ENCODE measurements at regions not wholly inside any gene's neighbourhood (a gene's known extent, or its start where the extent isn't known, plus 50 kb on each side); places are given as distances from the start of the nearest gene placed in this dataset.

DNA sequence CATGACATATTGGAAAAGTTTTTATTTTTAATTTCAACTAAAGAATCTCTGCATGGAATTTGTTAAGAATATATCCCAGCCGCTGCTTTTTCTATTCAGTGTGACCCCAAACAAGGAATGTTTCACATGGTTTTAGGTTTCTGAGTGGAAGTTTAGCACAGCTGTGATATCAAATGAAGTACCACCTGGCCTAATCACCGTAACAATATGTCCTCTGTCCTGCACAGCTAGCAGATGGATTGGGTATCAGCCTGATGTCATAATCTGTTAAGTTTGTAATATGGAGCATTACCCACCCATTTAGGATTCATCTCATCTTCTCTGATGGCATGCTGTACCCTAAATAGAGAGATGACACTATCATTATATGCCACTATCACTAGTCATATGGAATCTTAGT lies 963.7 kb upstream of the ADGRL2 start:
- TF ChIP-seq, protein P1, sequence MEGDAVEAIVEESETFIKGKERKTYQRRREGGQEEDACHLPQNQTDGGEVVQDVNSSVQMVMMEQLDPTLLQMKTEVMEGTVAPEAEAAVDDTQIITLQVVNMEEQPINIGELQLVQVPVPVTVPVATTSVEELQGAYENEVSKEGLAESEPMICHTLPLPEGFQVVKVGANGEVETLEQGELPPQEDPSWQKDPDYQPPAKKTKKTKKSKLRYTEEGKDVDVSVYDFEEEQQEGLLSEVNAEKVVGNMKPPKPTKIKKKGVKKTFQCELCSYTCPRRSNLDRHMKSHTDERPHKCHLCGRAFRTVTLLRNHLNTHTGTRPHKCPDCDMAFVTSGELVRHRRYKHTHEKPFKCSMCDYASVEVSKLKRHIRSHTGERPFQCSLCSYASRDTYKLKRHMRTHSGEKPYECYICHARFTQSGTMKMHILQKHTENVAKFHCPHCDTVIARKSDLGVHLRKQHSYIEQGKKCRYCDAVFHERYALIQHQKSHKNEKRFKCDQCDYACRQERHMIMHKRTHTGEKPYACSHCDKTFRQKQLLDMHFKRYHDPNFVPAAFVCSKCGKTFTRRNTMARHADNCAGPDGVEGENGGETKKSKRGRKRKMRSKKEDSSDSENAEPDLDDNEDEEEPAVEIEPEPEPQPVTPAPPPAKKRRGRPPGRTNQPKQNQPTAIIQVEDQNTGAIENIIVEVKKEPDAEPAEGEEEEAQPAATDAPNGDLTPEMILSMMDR (IDR thresholded peaks at IDR 0.05; ENCODE audit: borderline replicate concordance, extremely low read depth, insufficient read depth): no peak
- Histone ChIP-seq H3K27me3 (ENCODE audit: control insufficient read depth, insufficient read depth, low read length) (no peaks in the 10 kb centered on the region), H3K9me3 (ENCODE audit: control insufficient read depth in 2 of 3, insufficient read depth in 1 of 3, low read length in 3 of 3) (peaks cover 0 to 5% (median 0%) of the 10 kb centered on the region in 3 donors), H3K36me3 (ENCODE audit: control insufficient read depth in 2 of 3, insufficient read depth in 3 of 3, low read length in 3 of 3) (no peaks in the 10 kb centered on the region), H3K4me3 (ENCODE audit: low read length in 3 of 3) (no peak overlapping the region), H3K4me1 (ENCODE audit: control insufficient read depth in 2 of 3, insufficient read depth in 2 of 3, low read depth in 1 of 3, low read length in 3 of 3) (no peaks in the 10 kb centered on the region), H3K9ac (ENCODE audit: low read length in 3 of 3) (no peak overlapping the region), H3K27ac (ENCODE audit: low read depth in 2 of 2, low read length in 2 of 2) (no peak overlapping the region)
- intact Hi-C loops (cut with DNase I): no loop called here
- FAIRE-seq: no peak
- DNase-seq: no peak

DNA sequence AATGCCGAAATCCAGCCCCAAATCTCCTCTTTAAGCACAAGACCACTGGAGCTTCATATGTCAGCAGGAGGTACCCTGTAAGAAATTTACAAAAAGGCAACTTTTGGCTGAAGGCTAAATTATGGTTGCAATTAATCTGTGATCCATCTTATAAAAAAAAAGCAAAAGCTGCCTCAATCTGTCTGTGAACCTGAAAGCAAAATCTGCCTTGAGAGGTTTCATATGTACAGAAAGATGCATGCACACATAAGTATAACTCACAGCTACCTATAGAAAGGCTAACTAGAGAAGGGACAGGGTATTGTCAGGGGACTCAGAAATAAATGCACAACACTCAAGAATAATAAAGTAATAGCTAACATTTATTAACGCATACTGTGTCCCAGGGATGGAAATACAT lies 964.2 kb upstream of the ADGRL2 start:
- Histone ChIP-seq H3K9ac (ENCODE audit: low read length in 3 of 3) (no peak overlapping the region), H3K4me3 (ENCODE audit: low read length in 3 of 3) (no peak overlapping the region), H3K27me3 (ENCODE audit: control insufficient read depth, insufficient read depth, low read length) (no peaks in the 10 kb centered on the region), H3K36me3 (ENCODE audit: control insufficient read depth in 2 of 3, insufficient read depth in 3 of 3, low read length in 3 of 3) (no peaks in the 10 kb centered on the region), H3K4me1 (ENCODE audit: control insufficient read depth in 2 of 3, insufficient read depth in 2 of 3, low read depth in 1 of 3, low read length in 3 of 3) (no peaks in the 10 kb centered on the region), H3K27ac (ENCODE audit: low read depth in 2 of 2, low read length in 2 of 2) (no peak overlapping the region), H3K9me3 (ENCODE audit: control insufficient read depth in 2 of 3, insufficient read depth in 1 of 3, low read length in 3 of 3) (peaks cover 0 to 5% (median 0%) of the 10 kb centered on the region in 3 donors)
- DNase-seq (no peak), FAIRE-seq (no peak)
- intact Hi-C loops (cut with DNase I): no loop called here
- TF ChIP-seq, protein P1 (IDR thresholded peaks at IDR 0.05; ENCODE audit: borderline replicate concordance, extremely low read depth, insufficient read depth): no peak

DNA sequence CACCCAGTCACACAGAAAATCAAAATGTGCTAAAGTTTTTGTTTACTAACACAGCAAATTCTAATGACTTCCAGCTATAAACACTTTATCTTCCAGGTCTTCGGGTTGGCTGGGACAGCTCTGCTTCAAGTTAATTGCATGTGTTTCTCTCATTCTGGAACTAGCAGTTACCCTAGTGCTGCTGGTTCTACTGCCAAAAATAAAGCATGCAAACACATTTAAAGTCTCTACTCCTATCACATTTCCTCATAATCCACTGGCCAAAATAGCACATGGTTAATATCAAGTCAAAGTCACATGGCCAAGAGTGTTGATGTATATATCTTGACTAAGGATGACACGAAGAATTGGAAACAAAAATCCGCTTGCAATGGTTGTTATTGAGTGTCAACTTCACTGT lies 973.1 kb upstream of the ADGRL2 start:
- Histone ChIP-seq H3K36me3 (ENCODE audit: control insufficient read depth in 2 of 3, insufficient read depth in 3 of 3, low read length in 3 of 3) (no peaks in the 10 kb centered on the region), H3K4me3 (ENCODE audit: low read length in 3 of 3) (no peak overlapping the region), H3K9ac (ENCODE audit: low read length in 3 of 3) (no peak overlapping the region), H3K4me1 (ENCODE audit: control insufficient read depth in 2 of 3, insufficient read depth in 2 of 3, low read depth in 1 of 3, low read length in 3 of 3) (no peaks in the 10 kb centered on the region), H3K9me3 (ENCODE audit: control insufficient read depth in 2 of 3, insufficient read depth in 1 of 3, low read length in 3 of 3) (no peaks in the 10 kb centered on the region), H3K27ac (ENCODE audit: low read depth in 2 of 2, low read length in 2 of 2) (no peak overlapping the region), H3K27me3 (ENCODE audit: control insufficient read depth, insufficient read depth, low read length) (no peaks in the 10 kb centered on the region)
- FAIRE-seq (no peak), DNase-seq (peak in 1 of 5 donors; percentile 7)
- intact Hi-C loops (cut with DNase I): no loop called here
- TF ChIP-seq, protein P1 (IDR thresholded peaks at IDR 0.05; ENCODE audit: borderline replicate concordance, extremely low read depth, insufficient read depth): no peak

DNA sequence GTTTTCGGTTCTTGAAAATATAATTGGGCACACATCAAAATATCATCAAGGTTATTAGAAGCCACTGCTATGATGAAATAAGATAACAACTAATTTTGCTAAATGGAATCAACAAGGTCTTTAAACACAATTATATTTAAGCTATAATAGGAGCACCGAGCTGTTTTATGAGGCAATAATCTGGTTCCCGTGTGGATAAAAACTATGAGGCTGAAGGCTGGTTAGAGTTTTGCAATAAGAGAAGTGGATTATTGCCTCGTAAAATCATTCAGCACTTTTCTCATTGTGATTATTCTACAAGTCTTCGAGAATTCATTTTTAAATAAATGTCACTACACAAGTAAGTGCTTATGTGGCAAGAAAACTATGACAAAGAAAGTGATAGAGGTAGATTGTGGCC lies 975.7 kb upstream of the ADGRL2 start:
- H3K9ac ChIP-seq (ENCODE audit: low read length in 3 of 3): no peak overlapping the region
- H3K27me3 ChIP-seq (ENCODE audit: control insufficient read depth, insufficient read depth, low read length): no peaks in the 10 kb centered on the region
- H3K4me1 ChIP-seq (ENCODE audit: control insufficient read depth in 2 of 3, insufficient read depth in 2 of 3, low read depth in 1 of 3, low read length in 3 of 3): no peaks in the 10 kb centered on the region
- no peaks in the 10 kb centered on the region for H3K36me3 ChIP-seq (ENCODE audit: control insufficient read depth in 2 of 3, insufficient read depth in 3 of 3, low read length in 3 of 3)
- TF ChIP-seq, protein P1 (IDR thresholded peaks at IDR 0.05; ENCODE audit: borderline replicate concordance, extremely low read depth, insufficient read depth): no peak
- H3K4me3 ChIP-seq (ENCODE audit: low read length in 3 of 3): no peak overlapping the region
- FAIRE-seq (no peak), DNase-seq (no peak)
- H3K9me3 ChIP-seq (ENCODE audit: control insufficient read depth in 2 of 3, insufficient read depth in 1 of 3, low read length in 3 of 3): no peaks in the 10 kb centered on the region
- intact Hi-C loops (cut with DNase I): no loop called here
- H3K27ac ChIP-seq (ENCODE audit: low read depth in 2 of 2, low read length in 2 of 2): no peak overlapping the region

Data from kidney (tissue), 13 donors.